ENCODE measurements at regions not wholly inside any gene's neighbourhood (a gene's known extent, or its start where the extent isn't known, plus 50 kb on each side); places are given as distances from the start of the nearest gene placed in this dataset.

DNA sequence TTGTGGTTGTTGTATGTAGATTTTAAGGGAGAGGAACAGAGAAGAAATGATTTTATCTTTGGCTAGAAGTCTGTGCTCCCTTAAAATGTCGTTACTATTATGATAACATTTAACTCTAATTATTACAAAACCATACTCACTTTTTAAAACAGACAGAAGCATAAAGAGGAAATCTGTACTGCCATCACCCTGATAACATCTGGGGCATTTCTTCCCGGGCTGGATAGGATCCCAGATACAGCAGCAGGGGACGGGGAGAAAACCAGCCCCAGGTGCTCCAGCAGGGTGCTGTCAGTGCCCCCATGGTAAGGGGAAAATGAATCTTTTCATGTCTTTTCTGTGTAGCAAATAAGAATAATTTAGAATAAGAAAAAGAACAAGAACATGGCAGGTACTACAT lies 139.4 kb upstream of the IRX6 start:
- Histone ChIP-seq H3K4me2 (replicated peaks; ENCODE audit: low read depth, low read length, poor library complexity, severe bottlenecking) (no peak overlapping the region), H3K4me1 (ENCODE audit: control insufficient read depth in 2 of 2, insufficient read depth in 2 of 2, low read length in 2 of 2) (no peaks in the 10 kb centered on the region), H3K27me3 (replicated peaks in 1 of 4; ENCODE audit: control extremely low read depth in 1 of 4, control insufficient read depth in 3 of 4, insufficient read depth in 4 of 4, low read length in 3 of 4) (peaks cover 0 to 2% (median 0%) of the 10 kb centered on the region in 4 experiments), H3K4me3 (ENCODE audit: control extremely low read depth in 1 of 5, extremely low read depth in 1 of 5, insufficient read depth in 1 of 5, low read depth in 2 of 5, low read length in 4 of 5) (no peak overlapping the region), H2AFZ (ENCODE audit: insufficient read depth, low read depth, low read length, poor library complexity, severe bottlenecking) (no peak overlapping the region), H3K27ac (ENCODE audit: low read length in 2 of 2) (no peak overlapping the region), H3K9me3 (ENCODE audit: control extremely low read depth in 1 of 3, control insufficient read depth in 2 of 3, insufficient read depth in 1 of 3, low read length in 2 of 3) (peaks cover 0 to 4% (median 0%) of the 10 kb centered on the region in 3 donors), H3K79me2 (ENCODE audit: control insufficient read depth, insufficient read depth, low read length) (no peaks in the 10 kb centered on the region), H4K20me1 (ENCODE audit: control insufficient read depth, insufficient read depth, low read length, poor library complexity, severe bottlenecking) (no peaks in the 10 kb centered on the region), H3K36me3 (replicated peaks in 1 of 2; ENCODE audit: control extremely low read depth in 1 of 2, control insufficient read depth in 1 of 2, extremely low read depth in 1 of 2, insufficient read depth in 2 of 2, low read length in 1 of 2) (no peaks in the 10 kb centered on the region), H3K9ac (ENCODE audit: low read length) (no peak overlapping the region)
- WGBS (ENCODE audit: insufficient coverage) = 0% methylated on average over 1 of the region's 3 CpGs
- CTCF ChIA-PET = no interaction called here
- POLR2A ChIA-PET = no interaction called here
- ATAC-seq (ENCODE audit: low read depth) (no peak), DNase-seq (no peak)
- no peaks in the 10 kb centered on the region for H3K4me1 Mint-ChIP-seq
- intact Hi-C loops (cut with micrococcal nuclease) = no loop called here
- H3K4me3 Mint-ChIP-seq = no peak overlapping the region
- H3K27ac Mint-ChIP-seq = no peak overlapping the region
- no peaks in the 10 kb centered on the region for H3K9me3 Mint-ChIP-seq (ENCODE audit: insufficient read depth)
- H3K27me3 Mint-ChIP-seq = peaks cover 27% of the 10 kb centered on the region
- no peak for TF ChIP-seq EZH2 (IDR thresholded peaks at IDR 0.05; ENCODE audit: borderline replicate concordance, insufficient read depth, low read depth, low read length, poor library complexity, severe bottlenecking)
- TF ChIP-seq, protein P1, sequence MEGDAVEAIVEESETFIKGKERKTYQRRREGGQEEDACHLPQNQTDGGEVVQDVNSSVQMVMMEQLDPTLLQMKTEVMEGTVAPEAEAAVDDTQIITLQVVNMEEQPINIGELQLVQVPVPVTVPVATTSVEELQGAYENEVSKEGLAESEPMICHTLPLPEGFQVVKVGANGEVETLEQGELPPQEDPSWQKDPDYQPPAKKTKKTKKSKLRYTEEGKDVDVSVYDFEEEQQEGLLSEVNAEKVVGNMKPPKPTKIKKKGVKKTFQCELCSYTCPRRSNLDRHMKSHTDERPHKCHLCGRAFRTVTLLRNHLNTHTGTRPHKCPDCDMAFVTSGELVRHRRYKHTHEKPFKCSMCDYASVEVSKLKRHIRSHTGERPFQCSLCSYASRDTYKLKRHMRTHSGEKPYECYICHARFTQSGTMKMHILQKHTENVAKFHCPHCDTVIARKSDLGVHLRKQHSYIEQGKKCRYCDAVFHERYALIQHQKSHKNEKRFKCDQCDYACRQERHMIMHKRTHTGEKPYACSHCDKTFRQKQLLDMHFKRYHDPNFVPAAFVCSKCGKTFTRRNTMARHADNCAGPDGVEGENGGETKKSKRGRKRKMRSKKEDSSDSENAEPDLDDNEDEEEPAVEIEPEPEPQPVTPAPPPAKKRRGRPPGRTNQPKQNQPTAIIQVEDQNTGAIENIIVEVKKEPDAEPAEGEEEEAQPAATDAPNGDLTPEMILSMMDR (IDR thresholded peaks at IDR 0.05) = no peak

DNA sequence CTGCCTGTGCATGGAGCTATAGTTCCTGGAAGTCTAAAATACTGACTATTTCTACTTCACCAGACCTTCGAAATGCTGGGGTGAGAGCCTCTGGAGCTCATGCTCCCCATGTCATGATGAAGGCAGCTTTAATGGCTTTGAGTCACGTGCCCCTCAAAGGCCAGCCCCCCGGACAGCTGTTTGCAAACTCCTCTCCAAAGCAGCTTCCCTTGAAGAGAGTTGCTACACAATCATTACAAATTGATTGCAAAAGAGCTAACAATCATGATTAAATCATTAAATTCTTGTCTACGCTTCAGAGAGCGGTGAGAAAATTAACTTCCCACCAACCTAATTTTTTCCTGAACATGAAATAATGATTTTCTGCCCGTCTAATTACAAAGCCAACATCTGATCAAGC lies 134.8 kb upstream of the IRX6 start:
- no peak for DNase-seq
- intact Hi-C loops (cut with micrococcal nuclease) = no loop called here
- CTCF ChIA-PET = no interaction called here
- H3K27me3 Mint-ChIP-seq = peaks cover 27% of the 10 kb centered on the region
- no peak overlapping the region for H3K27ac Mint-ChIP-seq
- H3K4me1 ChIP-seq (ENCODE audit: control insufficient read depth in 2 of 2, insufficient read depth in 2 of 2, low read length in 2 of 2) = no peaks in the 10 kb centered on the region
- H2AFZ ChIP-seq (ENCODE audit: insufficient read depth, low read depth, low read length, poor library complexity, severe bottlenecking) = no peak overlapping the region
- H3K9me3 ChIP-seq (ENCODE audit: control extremely low read depth in 1 of 3, control insufficient read depth in 2 of 3, insufficient read depth in 1 of 3, low read length in 2 of 3) = no peaks in the 10 kb centered on the region
- no peak overlapping the region for H3K9ac ChIP-seq (ENCODE audit: low read length)
- H3K4me1 Mint-ChIP-seq = no peaks in the 10 kb centered on the region
- POLR2A ChIA-PET = no interaction called here
- no peaks in the 10 kb centered on the region for H3K36me3 ChIP-seq (replicated peaks in 1 of 2; ENCODE audit: control extremely low read depth in 1 of 2, control insufficient read depth in 1 of 2, extremely low read depth in 1 of 2, insufficient read depth in 2 of 2, low read length in 1 of 2)
- TF ChIP-seq, protein P1 (IDR thresholded peaks at IDR 0.05) = no peak
- no peak for TF ChIP-seq EZH2 (IDR thresholded peaks at IDR 0.05; ENCODE audit: borderline replicate concordance, insufficient read depth, low read depth, low read length, poor library complexity, severe bottlenecking)
- H3K4me2 ChIP-seq (replicated peaks; ENCODE audit: low read depth, low read length, poor library complexity, severe bottlenecking) = no peak overlapping the region
- 63% methylated on average over 2 of the region's 6 CpGs for WGBS (ENCODE audit: insufficient coverage)
- H3K27me3 ChIP-seq (replicated peaks in 1 of 4; ENCODE audit: control extremely low read depth in 1 of 4, control insufficient read depth in 3 of 4, insufficient read depth in 4 of 4, low read length in 3 of 4) = peaks cover 0 to 2% (median 0%) of the 10 kb centered on the region in 4 experiments
- no peak overlapping the region for H3K4me3 ChIP-seq (ENCODE audit: control extremely low read depth in 1 of 5, extremely low read depth in 1 of 5, insufficient read depth in 1 of 5, low read depth in 2 of 5, low read length in 4 of 5)
- H3K9me3 Mint-ChIP-seq (ENCODE audit: insufficient read depth) = no peaks in the 10 kb centered on the region
- ATAC-seq (ENCODE audit: low read depth) = no peak
- H4K20me1 ChIP-seq (ENCODE audit: control insufficient read depth, insufficient read depth, low read length, poor library complexity, severe bottlenecking) = no peaks in the 10 kb centered on the region
- no peak overlapping the region for H3K27ac ChIP-seq (ENCODE audit: low read length in 2 of 2)
- H3K79me2 ChIP-seq (ENCODE audit: control insufficient read depth, insufficient read depth, low read length) = no peaks in the 10 kb centered on the region
- no peak overlapping the region for H3K4me3 Mint-ChIP-seq
